ENCODE measurements at regions not wholly inside any gene's neighbourhood (a gene's known extent, or its start where the extent isn't known, plus 50 kb on each side); places are given as distances from the start of the nearest gene placed in this dataset.

DNA sequence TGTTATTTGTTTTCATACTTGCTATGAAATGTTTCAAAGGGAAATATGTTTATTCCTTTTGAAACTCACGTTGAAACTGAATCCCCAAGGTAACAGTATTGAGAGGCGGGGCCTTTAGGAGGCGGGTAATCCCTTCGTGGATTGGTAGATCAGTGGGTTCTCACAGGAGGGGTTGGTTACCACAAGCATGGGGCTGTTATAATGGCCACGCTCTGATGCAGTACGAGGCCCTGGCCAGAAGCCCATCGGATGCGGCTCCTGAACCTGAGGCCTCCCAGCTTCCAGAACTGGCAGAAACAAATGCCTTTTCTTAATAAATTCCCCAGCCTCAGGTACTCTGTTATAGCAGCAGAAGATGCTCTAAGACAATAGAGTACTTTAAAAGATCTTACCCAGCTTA lies 135.7 kb downstream of the ASB1 start:
- TF ChIP-seq, protein P1, sequence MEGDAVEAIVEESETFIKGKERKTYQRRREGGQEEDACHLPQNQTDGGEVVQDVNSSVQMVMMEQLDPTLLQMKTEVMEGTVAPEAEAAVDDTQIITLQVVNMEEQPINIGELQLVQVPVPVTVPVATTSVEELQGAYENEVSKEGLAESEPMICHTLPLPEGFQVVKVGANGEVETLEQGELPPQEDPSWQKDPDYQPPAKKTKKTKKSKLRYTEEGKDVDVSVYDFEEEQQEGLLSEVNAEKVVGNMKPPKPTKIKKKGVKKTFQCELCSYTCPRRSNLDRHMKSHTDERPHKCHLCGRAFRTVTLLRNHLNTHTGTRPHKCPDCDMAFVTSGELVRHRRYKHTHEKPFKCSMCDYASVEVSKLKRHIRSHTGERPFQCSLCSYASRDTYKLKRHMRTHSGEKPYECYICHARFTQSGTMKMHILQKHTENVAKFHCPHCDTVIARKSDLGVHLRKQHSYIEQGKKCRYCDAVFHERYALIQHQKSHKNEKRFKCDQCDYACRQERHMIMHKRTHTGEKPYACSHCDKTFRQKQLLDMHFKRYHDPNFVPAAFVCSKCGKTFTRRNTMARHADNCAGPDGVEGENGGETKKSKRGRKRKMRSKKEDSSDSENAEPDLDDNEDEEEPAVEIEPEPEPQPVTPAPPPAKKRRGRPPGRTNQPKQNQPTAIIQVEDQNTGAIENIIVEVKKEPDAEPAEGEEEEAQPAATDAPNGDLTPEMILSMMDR (IDR thresholded peaks at IDR 0.05), result no peak
- no peak for TF ChIP-seq POLR2A (IDR thresholded peaks at IDR 0.05)

Measured in uterus (tissue), 2 donors.